WTC11 (cell line): ENCODE measurements at regions not wholly inside any gene's neighbourhood (a gene's known extent, or its start where the extent isn't known, plus 50 kb on each side); places are given as distances from the start of the nearest gene placed in this dataset.

Source experiments
- ATAC-seq: fragments of 200-7000 bp; cut with Tn5 transposase; 2 replicates; pipeline ENCODE4 v1.10.0; 2021; ENCODE audit warnings: mild to moderate bottlenecking, moderate library complexity
- CTCF ChIA-PET: fragments of 300-600 bp; sonication (Branson Sonifier 250); formaldehyde crosslinking; loops from one replicate; lab custom pipeline; 2021; ENCODE audit warnings: antibody characterized with exemption; lab: Charles Lee
- POLR2A ChIA-PET: fragments of 350-600 bp; sonication (Branson Sonifier 250); formaldehyde crosslinking; loops from one replicate; lab custom pipeline; 2021; ENCODE audit warnings: antibody characterized with exemption; lab: Charles Lee
- DNase-seq: peaks from one replicate; pipeline ENCODE4 v3.0.0; 2021; ENCODE audit warnings: low spot score
- H3K27ac Mint-ChIP-seq: 2 replicates; pipeline ENCODE4 v1.8.0; 2021; ENCODE audit warnings: mixed read lengths
- H3K27me3 Mint-ChIP-seq: 2 replicates; pipeline ENCODE4 v1.8.0; 2021; ENCODE audit warnings: low read depth, mild to moderate bottlenecking, moderate library complexity, mixed read lengths
- H3K36me3 Mint-ChIP-seq: 2 replicates; pipeline ENCODE4 v1.8.0; 2021; ENCODE audit warnings: mixed read lengths
- H3K4me1 Mint-ChIP-seq: 2 replicates; pipeline ENCODE4 v1.8.0; 2022; ENCODE audit warnings: mixed read lengths
- H3K4me3 Mint-ChIP-seq: 2 replicates; pipeline ENCODE4 v1.8.0; 2021; ENCODE audit warnings: mild to moderate bottlenecking, moderate library complexity, mixed read lengths
- H3K9me3 Mint-ChIP-seq: 2 replicates; pipeline ENCODE4 v1.8.0; 2021; ENCODE audit warnings: mixed read lengths
- FOXP1 ChIP-seq: sonication (generic); formaldehyde crosslinking; IDR thresholded peaks from 2 replicates; pipeline ENCODE4 v1.8.0; 2022; ENCODE audit warnings: missing genetic modification reagents, mild to moderate bottlenecking, moderate library complexity, borderline replicate concordance
- IRF2 ChIP-seq: sonication (generic); formaldehyde crosslinking; IDR thresholded peaks from 2 replicates; pipeline ENCODE4 v1.8.0; 2022; ENCODE audit warnings: low read depth, missing genetic modification reagents, borderline replicate concordance
- KAT7 ChIP-seq: sonication (generic); formaldehyde crosslinking; IDR thresholded peaks from 2 replicates; pipeline ENCODE4 v1.8.1; 2023; ENCODE audit warnings: missing genetic modification reagents, mild to moderate bottlenecking, borderline replicate concordance
- NFATC4 ChIP-seq: fragments of 250-450 bp; sonication (Bioruptor Pico); IDR thresholded peaks from 2 replicates; pipeline ENCODE4 v1.9.0; 2021; ENCODE audit warnings: mild to moderate bottlenecking
- NR2C2 ChIP-seq: sonication (generic); formaldehyde crosslinking; IDR thresholded peaks from 2 replicates; pipeline ENCODE4 v1.8.0; 2022; ENCODE audit warnings: mild to moderate bottlenecking, missing genetic modification reagents
- NR3C1 ChIP-seq: sonication (generic); formaldehyde crosslinking; conservative IDR thresholded peaks from 2 replicates; pipeline ENCODE4 v1.8.1; 2023; ENCODE audit warnings: low read depth, mild to moderate bottlenecking, missing genetic modification reagents
- OVOL2 ChIP-seq: fragments of 250-450 bp; sonication (Bioruptor Pico); IDR thresholded peaks from 2 replicates; pipeline ENCODE4 v1.9.0; 2021; ENCODE audit warnings: mild to moderate bottlenecking, borderline replicate concordance
- TCF7 ChIP-seq: sonication (generic); formaldehyde crosslinking; IDR thresholded peaks from 2 replicates; pipeline ENCODE4 v1.8.0; 2022; ENCODE audit warnings: mild to moderate bottlenecking, low read depth, missing genetic modification reagents, moderate library complexity
- TEAD1 ChIP-seq: sonication (generic); formaldehyde crosslinking; IDR thresholded peaks from 2 replicates; pipeline ENCODE4 v1.8.0; 2022; ENCODE audit warnings: mild to moderate bottlenecking, missing genetic modification reagents
- ZBTB21 ChIP-seq: sonication (generic); formaldehyde crosslinking; IDR thresholded peaks from 2 replicates; pipeline ENCODE4 v1.8.1; 2023; ENCODE audit warnings: mild to moderate bottlenecking, missing genetic modification reagents, borderline replicate concordance
- TF ChIP-seq, protein P1 (sequence below): sonication (generic); formaldehyde crosslinking; conservative IDR thresholded peaks from 2 replicates; pipeline ENCODE4 v1.8.1; 2022; ENCODE audit warnings: mild to moderate bottlenecking, missing genetic modification reagents
- TF ChIP-seq, protein P2 (sequence below): fragments of 250-450 bp; sonication (Bioruptor Pico); IDR thresholded peaks from 2 replicates; pipeline ENCODE4 v1.9.0; 2021; ENCODE audit warnings: mild to moderate bottlenecking
- TF ChIP-seq, protein P3 (sequence below): sonication (generic); formaldehyde crosslinking; IDR thresholded peaks from 2 replicates; pipeline ENCODE4 v1.8.0; 2023; ENCODE audit warnings: missing genetic modification reagents, mild to moderate bottlenecking, borderline replicate concordance
- TF ChIP-seq, protein P4 (sequence below): sonication (generic); formaldehyde crosslinking; IDR thresholded peaks from 2 replicates; pipeline ENCODE4 v1.8.1; 2023; ENCODE audit warnings: mild to moderate bottlenecking, missing genetic modification reagents, borderline replicate concordance
- TF ChIP-seq, protein P5 (sequence below): fragments of 250-450 bp; sonication (Bioruptor Pico); IDR thresholded peaks from 2 replicates; pipeline ENCODE4 v1.9.0; 2021; ENCODE audit warnings: mild to moderate bottlenecking
- TF ChIP-seq, protein P6 (sequence below): fragments of 250-450 bp; sonication (Bioruptor Pico); IDR thresholded peaks from 2 replicates; pipeline ENCODE4 v2.1.2; 2022; ENCODE audit warnings: mild to moderate bottlenecking, moderate library complexity
- TF ChIP-seq, protein P7 (sequence below): sonication (generic); formaldehyde crosslinking; IDR thresholded peaks from 2 replicates; pipeline ENCODE4 v1.8.0; 2023; ENCODE audit warnings: mild to moderate bottlenecking, missing genetic modification reagents

DNA sequence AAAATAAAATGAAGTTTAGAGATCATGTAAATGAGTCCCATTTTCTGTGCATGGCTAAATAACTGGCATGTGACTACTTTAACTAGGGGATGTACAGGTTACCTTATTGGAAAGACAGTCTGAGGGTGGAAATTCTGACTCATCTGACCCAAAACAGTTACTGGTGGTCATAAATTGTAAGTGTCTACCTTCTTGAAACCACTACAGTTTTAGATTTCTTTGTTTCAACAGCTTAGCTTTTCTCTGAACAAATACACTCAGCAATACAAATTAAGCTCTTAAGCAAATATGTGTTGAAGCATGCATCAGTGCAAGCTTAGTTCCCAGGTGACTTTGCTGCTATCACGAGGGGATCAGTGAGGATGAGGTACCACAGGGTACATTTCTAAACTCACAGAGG, 60.7 kb upstream of the PGM2 start:
- no peak for DNase-seq
- peaks cover 2% of the 10 kb centered on the region; the same call in 1 of the 2 replicates for H3K4me1 Mint-ChIP-seq
- no peak for TF ChIP-seq OVOL2 (CRISPR knock-in tag)
- TF ChIP-seq, protein P1, sequence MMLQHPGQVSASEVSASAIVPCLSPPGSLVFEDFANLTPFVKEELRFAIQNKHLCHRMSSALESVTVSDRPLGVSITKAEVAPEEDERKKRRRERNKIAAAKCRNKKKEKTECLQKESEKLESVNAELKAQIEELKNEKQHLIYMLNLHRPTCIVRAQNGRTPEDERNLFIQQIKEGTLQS (CRISPR knock-in tag): no peak
- no peak for TF ChIP-seq TCF7
- TF ChIP-seq, protein P2, sequence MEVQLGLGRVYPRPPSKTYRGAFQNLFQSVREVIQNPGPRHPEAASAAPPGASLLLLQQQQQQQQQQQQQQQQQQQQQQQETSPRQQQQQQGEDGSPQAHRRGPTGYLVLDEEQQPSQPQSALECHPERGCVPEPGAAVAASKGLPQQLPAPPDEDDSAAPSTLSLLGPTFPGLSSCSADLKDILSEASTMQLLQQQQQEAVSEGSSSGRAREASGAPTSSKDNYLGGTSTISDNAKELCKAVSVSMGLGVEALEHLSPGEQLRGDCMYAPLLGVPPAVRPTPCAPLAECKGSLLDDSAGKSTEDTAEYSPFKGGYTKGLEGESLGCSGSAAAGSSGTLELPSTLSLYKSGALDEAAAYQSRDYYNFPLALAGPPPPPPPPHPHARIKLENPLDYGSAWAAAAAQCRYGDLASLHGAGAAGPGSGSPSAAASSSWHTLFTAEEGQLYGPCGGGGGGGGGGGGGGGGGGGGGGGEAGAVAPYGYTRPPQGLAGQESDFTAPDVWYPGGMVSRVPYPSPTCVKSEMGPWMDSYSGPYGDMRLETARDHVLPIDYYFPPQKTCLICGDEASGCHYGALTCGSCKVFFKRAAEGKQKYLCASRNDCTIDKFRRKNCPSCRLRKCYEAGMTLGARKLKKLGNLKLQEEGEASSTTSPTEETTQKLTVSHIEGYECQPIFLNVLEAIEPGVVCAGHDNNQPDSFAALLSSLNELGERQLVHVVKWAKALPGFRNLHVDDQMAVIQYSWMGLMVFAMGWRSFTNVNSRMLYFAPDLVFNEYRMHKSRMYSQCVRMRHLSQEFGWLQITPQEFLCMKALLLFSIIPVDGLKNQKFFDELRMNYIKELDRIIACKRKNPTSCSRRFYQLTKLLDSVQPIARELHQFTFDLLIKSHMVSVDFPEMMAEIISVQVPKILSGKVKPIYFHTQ (CRISPR knock-in tag): no peak
- TF ChIP-seq, protein P3, sequence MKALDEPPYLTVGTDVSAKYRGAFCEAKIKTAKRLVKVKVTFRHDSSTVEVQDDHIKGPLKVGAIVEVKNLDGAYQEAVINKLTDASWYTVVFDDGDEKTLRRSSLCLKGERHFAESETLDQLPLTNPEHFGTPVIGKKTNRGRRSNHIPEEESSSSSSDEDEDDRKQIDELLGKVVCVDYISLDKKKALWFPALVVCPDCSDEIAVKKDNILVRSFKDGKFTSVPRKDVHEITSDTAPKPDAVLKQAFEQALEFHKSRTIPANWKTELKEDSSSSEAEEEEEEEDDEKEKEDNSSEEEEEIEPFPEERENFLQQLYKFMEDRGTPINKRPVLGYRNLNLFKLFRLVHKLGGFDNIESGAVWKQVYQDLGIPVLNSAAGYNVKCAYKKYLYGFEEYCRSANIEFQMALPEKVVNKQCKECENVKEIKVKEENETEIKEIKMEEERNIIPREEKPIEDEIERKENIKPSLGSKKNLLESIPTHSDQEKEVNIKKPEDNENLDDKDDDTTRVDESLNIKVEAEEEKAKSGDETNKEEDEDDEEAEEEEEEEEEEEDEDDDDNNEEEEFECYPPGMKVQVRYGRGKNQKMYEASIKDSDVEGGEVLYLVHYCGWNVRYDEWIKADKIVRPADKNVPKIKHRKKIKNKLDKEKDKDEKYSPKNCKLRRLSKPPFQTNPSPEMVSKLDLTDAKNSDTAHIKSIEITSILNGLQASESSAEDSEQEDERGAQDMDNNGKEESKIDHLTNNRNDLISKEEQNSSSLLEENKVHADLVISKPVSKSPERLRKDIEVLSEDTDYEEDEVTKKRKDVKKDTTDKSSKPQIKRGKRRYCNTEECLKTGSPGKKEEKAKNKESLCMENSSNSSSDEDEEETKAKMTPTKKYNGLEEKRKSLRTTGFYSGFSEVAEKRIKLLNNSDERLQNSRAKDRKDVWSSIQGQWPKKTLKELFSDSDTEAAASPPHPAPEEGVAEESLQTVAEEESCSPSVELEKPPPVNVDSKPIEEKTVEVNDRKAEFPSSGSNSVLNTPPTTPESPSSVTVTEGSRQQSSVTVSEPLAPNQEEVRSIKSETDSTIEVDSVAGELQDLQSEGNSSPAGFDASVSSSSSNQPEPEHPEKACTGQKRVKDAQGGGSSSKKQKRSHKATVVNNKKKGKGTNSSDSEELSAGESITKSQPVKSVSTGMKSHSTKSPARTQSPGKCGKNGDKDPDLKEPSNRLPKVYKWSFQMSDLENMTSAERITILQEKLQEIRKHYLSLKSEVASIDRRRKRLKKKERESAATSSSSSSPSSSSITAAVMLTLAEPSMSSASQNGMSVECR (CRISPR knock-in tag): no peak
- no peak for TF ChIP-seq TEAD1 (CRISPR knock-in tag)
- TF ChIP-seq, all 79 proteins: peak for 0
- CTCF ChIA-PET: no interaction called here
- Mint-ChIP-seq H3K9me3 (no peaks in the 10 kb centered on the region), H3K27me3 (no peaks in the 10 kb centered on the region; the same call in 1 of the 2 replicates), H3K36me3 (no peaks in the 10 kb centered on the region), H3K27ac (no peak overlapping the region), H3K4me3 (no peak overlapping the region)
- no peak for ATAC-seq
- POLR2A ChIA-PET: no interaction called here

DNA sequence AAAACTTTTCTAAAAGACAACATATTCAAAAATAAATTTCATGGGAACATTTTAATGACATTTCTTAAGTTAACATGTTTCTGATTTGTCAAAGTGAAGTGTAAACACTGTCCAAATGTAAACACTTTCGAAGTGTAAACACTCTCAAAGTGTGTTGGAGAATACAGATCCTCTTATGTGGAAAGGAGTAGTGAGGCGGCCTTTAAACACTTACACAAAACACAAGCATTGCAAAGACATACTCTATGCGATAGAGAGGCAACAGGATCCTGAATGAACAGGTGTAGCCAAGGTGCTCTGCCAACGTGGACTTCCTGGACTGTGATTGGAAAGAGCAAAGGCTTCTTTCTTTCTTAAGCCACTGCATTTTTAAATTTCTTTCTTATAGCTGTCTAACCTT, 62.7 kb upstream of the PGM2 start:
- H3K27me3 Mint-ChIP-seq: no peaks in the 10 kb centered on the region; the same call in 1 of the 2 replicates
- no peak overlapping the region for H3K4me3 Mint-ChIP-seq
- no peaks in the 10 kb centered on the region for H3K36me3 Mint-ChIP-seq
- ChIA-PET CTCF (interaction anchor here (0.6 kb wide), 1 partner anchor 559 kb away, joined by 6 read pairs; no protein-coding TSS in a partner anchor), POLR2A (no interaction called here)
- peaks cover 5% of the 10 kb centered on the region; the same call in 1 of the 2 replicates for H3K9me3 Mint-ChIP-seq
- H3K27ac Mint-ChIP-seq: no peak overlapping the region
- DNase-seq: no peak
- peaks cover 2% of the 10 kb centered on the region; the same call in 1 of the 2 replicates for H3K4me1 Mint-ChIP-seq
- no peak for ATAC-seq
- TF ChIP-seq OVOL2 (CRISPR knock-in tag): no peak
- TF ChIP-seq NFATC4 (CRISPR knock-in tag): no peak
- TF ChIP-seq, protein P4, sequence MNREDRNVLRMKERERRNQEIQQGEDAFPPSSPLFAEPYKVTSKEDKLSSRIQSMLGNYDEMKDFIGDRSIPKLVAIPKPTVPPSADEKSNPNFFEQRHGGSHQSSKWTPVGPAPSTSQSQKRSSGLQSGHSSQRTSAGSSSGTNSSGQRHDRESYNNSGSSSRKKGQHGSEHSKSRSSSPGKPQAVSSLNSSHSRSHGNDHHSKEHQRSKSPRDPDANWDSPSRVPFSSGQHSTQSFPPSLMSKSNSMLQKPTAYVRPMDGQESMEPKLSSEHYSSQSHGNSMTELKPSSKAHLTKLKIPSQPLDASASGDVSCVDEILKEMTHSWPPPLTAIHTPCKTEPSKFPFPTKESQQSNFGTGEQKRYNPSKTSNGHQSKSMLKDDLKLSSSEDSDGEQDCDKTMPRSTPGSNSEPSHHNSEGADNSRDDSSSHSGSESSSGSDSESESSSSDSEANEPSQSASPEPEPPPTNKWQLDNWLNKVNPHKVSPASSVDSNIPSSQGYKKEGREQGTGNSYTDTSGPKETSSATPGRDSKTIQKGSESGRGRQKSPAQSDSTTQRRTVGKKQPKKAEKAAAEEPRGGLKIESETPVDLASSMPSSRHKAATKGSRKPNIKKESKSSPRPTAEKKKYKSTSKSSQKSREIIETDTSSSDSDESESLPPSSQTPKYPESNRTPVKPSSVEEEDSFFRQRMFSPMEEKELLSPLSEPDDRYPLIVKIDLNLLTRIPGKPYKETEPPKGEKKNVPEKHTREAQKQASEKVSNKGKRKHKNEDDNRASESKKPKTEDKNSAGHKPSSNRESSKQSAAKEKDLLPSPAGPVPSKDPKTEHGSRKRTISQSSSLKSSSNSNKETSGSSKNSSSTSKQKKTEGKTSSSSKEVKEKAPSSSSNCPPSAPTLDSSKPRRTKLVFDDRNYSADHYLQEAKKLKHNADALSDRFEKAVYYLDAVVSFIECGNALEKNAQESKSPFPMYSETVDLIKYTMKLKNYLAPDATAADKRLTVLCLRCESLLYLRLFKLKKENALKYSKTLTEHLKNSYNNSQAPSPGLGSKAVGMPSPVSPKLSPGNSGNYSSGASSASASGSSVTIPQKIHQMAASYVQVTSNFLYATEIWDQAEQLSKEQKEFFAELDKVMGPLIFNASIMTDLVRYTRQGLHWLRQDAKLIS (CRISPR knock-in tag): no peak
- no peak for TF ChIP-seq NR2C2 (CRISPR knock-in tag)
- no peak for TF ChIP-seq ZBTB21 (CRISPR knock-in tag)
- TF ChIP-seq FOXP1 (CRISPR knock-in tag): no peak
- no peak for TF ChIP-seq KAT7 (CRISPR knock-in tag)
- TF ChIP-seq, protein P5, sequence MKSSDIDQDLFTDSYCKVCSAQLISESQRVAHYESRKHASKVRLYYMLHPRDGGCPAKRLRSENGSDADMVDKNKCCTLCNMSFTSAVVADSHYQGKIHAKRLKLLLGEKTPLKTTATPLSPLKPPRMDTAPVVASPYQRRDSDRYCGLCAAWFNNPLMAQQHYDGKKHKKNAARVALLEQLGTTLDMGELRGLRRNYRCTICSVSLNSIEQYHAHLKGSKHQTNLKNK (CRISPR knock-in tag): no peak
- TF ChIP-seq, protein P6, sequence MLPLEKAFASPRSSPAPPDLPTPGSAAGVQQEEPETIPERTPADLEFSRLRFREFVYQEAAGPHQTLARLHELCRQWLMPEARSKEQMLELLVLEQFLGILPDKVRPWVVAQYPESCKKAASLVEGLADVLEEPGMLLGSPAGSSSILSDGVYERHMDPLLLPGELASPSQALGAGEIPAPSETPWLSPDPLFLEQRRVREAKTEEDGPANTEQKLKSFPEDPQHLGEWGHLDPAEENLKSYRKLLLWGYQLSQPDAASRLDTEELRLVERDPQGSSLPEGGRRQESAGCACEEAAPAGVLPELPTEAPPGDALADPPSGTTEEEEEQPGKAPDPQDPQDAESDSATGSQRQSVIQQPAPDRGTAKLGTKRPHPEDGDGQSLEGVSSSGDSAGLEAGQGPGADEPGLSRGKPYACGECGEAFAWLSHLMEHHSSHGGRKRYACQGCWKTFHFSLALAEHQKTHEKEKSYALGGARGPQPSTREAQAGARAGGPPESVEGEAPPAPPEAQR: no peak
- TF ChIP-seq, protein P7, sequence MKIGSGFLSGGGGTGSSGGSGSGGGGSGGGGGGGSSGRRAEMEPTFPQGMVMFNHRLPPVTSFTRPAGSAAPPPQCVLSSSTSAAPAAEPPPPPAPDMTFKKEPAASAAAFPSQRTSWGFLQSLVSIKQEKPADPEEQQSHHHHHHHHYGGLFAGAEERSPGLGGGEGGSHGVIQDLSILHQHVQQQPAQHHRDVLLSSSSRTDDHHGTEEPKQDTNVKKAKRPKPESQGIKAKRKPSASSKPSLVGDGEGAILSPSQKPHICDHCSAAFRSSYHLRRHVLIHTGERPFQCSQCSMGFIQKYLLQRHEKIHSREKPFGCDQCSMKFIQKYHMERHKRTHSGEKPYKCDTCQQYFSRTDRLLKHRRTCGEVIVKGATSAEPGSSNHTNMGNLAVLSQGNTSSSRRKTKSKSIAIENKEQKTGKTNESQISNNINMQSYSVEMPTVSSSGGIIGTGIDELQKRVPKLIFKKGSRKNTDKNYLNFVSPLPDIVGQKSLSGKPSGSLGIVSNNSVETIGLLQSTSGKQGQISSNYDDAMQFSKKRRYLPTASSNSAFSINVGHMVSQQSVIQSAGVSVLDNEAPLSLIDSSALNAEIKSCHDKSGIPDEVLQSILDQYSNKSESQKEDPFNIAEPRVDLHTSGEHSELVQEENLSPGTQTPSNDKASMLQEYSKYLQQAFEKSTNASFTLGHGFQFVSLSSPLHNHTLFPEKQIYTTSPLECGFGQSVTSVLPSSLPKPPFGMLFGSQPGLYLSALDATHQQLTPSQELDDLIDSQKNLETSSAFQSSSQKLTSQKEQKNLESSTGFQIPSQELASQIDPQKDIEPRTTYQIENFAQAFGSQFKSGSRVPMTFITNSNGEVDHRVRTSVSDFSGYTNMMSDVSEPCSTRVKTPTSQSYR (CRISPR knock-in tag): no peak
- no peak for TF ChIP-seq IRF2 (CRISPR knock-in tag)
- TF ChIP-seq NR3C1 (CRISPR knock-in tag): no peak
